ENCODE measurements at regions not wholly inside any gene's neighbourhood (a gene's known extent, or its start where the extent isn't known, plus 50 kb on each side); places are given as distances from the start of the nearest gene placed in this dataset.
"Not testable (repeated sequence)": the region's sequence is repeated elsewhere in the genome, so short reads cannot be mapped to it uniquely, and the experiment has no call there.

GRCh38 chr6:134634966-134635365 lies 314.9 kb downstream of the ALDH8A1 start:
- no peak for DNase-seq (ENCODE audit: low spot score)

GRCh38 chr6:134634466-134634865 lies 315.4 kb downstream of the ALDH8A1 start:
- DNase-seq (ENCODE audit: low spot score): no peak

DNA sequence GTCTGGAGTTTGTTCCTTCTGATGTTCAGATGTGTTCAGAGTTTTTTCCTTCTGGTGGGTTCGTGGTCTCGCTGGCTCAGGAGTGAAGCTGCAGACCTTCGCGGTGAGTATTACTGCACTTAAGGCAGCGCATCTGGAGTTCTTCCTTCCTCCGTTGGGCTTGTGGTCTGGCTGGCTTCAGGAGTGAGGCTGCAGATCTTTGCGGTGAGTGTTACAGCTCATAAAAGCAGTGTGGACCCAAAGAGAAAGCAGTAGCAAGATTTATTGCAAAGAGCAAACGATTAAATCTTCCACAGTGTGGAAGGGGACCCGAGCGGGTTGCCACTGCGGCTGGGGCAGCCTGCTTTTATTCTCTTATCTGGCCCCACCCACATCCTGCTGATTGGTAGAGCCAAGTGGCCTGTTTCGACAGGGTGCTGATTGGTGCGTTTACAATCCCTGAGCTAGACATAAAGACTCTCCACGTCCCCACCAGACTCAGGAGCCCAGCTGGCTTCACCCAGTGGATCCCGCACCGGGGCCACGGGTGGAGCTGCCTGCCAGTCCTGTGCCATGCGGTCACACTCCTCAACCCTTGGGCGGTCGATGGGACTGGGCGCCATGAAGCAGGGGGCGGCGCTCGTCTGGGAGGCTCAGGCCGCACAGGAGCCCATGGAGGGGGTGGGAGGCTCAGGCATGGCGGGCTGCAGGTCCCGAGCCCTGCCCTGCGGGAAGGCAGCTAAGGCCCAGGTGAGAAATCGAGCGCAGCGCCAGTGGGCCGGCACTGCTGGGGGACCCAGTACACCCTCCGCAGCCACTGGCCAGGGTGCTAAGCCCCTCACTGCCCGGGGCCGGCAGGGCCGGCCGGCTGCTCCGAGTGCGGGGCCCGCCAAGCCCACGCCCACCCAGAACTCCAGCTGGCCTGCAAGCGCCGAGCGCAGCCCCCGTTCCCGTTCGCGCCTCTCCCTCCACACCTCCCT lies 315.3 kb upstream of the SGK1 start:
- peak; percentile 36 for DNase-seq (ENCODE audit: low spot score)

GRCh38 chr6:134632024-134632423 lies 314.1 kb upstream of the SGK1 start:
- no peak for DNase-seq (ENCODE audit: low spot score)

- DNase-seq (ENCODE audit: low spot score): no peak
Observed at GRCh38 chr6:134631398-134631924, 313.5 kb upstream of the SGK1 start.

GRCh38 chr6:134630508-134631121 lies 312.7 kb upstream of the SGK1 start:
- no peak for DNase-seq (ENCODE audit: low spot score)

- DNase-seq (ENCODE audit: low spot score): no peak
Observed at GRCh38 chr6:134628154-134628553, 310.2 kb upstream of the SGK1 start.

- no peak for DNase-seq (ENCODE audit: low spot score)
Observed at GRCh38 chr6:134627707-134628106, 309.8 kb upstream of the SGK1 start.

GRCh38 chr6:134626589-134626988 lies 308.7 kb upstream of the SGK1 start:
- DNase-seq (ENCODE audit: low spot score): no peak

DNA sequence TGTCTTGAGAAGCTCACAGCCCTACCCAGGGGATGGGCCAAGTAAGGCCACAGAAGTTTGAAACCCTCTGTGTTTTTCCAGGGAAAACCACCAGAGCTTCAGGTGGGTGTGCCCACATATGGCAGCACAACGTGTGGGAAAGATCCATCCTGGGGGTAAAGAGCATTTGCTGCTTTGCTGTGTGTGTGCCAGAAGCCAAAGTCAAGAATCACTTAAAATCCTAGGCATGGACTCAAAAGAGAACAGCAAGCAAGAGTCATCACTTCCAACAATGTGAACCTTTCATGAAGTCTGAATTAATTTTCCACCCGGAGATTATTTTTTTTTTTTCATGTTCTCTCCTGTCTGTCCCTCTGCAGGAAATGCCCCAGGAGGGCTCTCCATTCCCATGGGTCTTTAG lies 308.2 kb upstream of the SGK1 start:
- DNase-seq (ENCODE audit: low spot score): no peak

GRCh38 chr6:134624781-134625180 lies 306.9 kb upstream of the SGK1 start:
- no peak for DNase-seq (ENCODE audit: low spot score)

- DNase-seq (ENCODE audit: low spot score): no peak
Observed at GRCh38 chr6:134623401-134623800, 305.5 kb upstream of the SGK1 start.

GRCh38 chr6:134622382-134623173 lies 304.7 kb upstream of the SGK1 start:
- no peak for DNase-seq (ENCODE audit: low spot score)

- no peak for DNase-seq (ENCODE audit: low spot score)
Observed at GRCh38 chr6:134621858-134622257, 303.9 kb upstream of the SGK1 start.

GRCh38 chr6:134619789-134620188 lies 301.9 kb upstream of the SGK1 start:
- DNase-seq (ENCODE audit: low spot score): no peak

- DNase-seq (ENCODE audit: low spot score): no peak
Observed at GRCh38 chr6:134619077-134619476, 301.2 kb upstream of the SGK1 start.

GRCh38 chr6:134614606-134615485 lies 296.9 kb upstream of the SGK1 start:
- DNase-seq (ENCODE audit: low spot score): no peak

GRCh38 chr6:134612128-134612527 lies 294.2 kb upstream of the SGK1 start:
- DNase-seq (ENCODE audit: low spot score): not testable (repeated sequence)

- no peak for DNase-seq (ENCODE audit: low spot score)
Observed at GRCh38 chr6:134610411-134610810, 292.5 kb upstream of the SGK1 start.

- no peak for DNase-seq (ENCODE audit: low spot score)
Observed at GRCh38 chr6:134609716-134610261, 291.9 kb upstream of the SGK1 start.

- no peak for DNase-seq (ENCODE audit: low spot score)
Observed at GRCh38 chr6:134607411-134607810, 289.5 kb upstream of the SGK1 start.
